ENCODE measurements at regions not wholly inside any gene's neighbourhood (a gene's known extent, or its start where the extent isn't known, plus 50 kb on each side); places are given as distances from the start of the nearest gene placed in this dataset.
A peak's percentile ranks its signal among the peaks of the same experiment; 100 is the strongest.
"Not testable (repeated sequence)": the region's sequence is repeated elsewhere in the genome, so short reads cannot be mapped to it uniquely, and the experiment has no call there.

GRCh38 chr11:49499117-49499516, 290.7 kb upstream of the FOLH1 start:
- no peak for TF ChIP-seq POLR2A (IDR thresholded peaks at IDR 0.05; ENCODE audit: low read depth, low read length)
- TF ChIP-seq POLR2AphosphoS5 (IDR thresholded peaks at IDR 0.05; ENCODE audit: low read depth, low read length) = no peak
- no peak for TF ChIP-seq TAF1 (IDR thresholded peaks at IDR 0.05; ENCODE audit: borderline replicate concordance, low read depth, low read length)
- no peak for DNase-seq (ENCODE audit: insufficient read length)
- FAIRE-seq = no peak

GRCh38 chr11:49505231-49505630, 296.8 kb upstream of the FOLH1 start:
- no peak for TF ChIP-seq POLR2AphosphoS5 (IDR thresholded peaks at IDR 0.05; ENCODE audit: low read depth, low read length)
- TF ChIP-seq POLR2A (IDR thresholded peaks at IDR 0.05; ENCODE audit: low read depth, low read length) = no peak
- TF ChIP-seq TAF1 (IDR thresholded peaks at IDR 0.05; ENCODE audit: borderline replicate concordance, low read depth, low read length) = no peak
- FAIRE-seq (no peak), DNase-seq (ENCODE audit: insufficient read length) (no peak)

GRCh38 chr11:49526240-49526829, 317.9 kb upstream of the FOLH1 start:
- FAIRE-seq = peak; percentile 99
- not testable (repeated sequence) for DNase-seq (ENCODE audit: insufficient read length)

- FAIRE-seq = no peak
- no peak for DNase-seq (ENCODE audit: insufficient read length)
- TF ChIP-seq POLR2AphosphoS5 (IDR thresholded peaks at IDR 0.05; ENCODE audit: low read depth, low read length) = no peak
- no peak for TF ChIP-seq TAF1 (IDR thresholded peaks at IDR 0.05; ENCODE audit: borderline replicate concordance, low read depth, low read length)
- no peak for TF ChIP-seq POLR2A (IDR thresholded peaks at IDR 0.05; ENCODE audit: low read depth, low read length)
Measured at GRCh38 chr11:49533204-49533603, 324.8 kb upstream of the FOLH1 start.

DNA sequence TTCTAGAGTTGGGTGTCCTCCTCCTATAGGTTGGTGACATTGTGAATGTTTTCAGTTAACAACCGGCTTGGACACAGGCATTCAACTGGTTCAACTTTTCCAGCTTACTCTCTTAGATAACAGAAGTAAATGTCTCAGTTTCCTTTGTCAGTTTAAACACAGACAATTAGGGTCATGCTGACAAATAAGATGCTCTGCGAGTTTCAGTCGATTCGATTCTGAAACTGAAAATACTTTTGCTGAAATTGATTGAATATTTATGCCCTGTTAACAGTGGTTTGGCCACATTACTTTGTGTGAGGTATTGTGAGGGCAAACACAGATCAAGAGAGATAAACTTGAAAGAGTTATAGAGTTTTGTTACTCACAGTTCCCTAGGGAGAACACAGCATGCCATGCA, 330.5 kb upstream of the FOLH1 start:
- not testable (repeated sequence) for DNase-seq (ENCODE audit: insufficient read length); FAIRE-seq

DNA sequence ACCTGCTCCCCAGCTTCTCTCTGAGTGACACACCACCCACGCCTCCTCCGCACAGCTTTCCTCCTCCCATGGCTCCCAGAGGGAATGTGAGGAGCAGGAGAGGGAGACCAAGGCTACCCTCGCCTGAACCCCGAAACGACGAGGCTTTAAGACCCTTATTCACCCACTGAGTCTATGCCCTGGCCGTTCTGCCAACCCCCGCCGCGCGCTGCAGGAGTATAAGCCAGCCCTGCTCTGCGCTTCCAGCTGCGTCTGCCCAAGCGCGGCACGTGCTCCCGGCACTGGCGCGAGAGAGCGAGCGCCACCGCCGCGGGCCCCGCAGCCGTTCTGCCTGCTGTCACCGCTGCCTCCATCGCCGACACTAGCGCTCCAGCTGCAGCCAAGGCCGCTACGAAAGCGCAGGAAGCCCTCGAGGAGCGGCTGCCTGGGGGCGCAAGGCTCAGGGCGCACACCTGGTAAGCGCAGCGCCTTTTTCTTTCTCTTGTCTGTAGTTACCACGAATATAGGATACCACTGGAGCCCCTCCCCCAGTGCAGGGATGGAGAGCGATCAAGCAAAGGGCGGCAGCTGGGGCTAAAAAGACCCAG, 350.0 kb upstream of the FOLH1 start:
- FAIRE-seq; DNase-seq (ENCODE audit: insufficient read length): not testable (repeated sequence)

- not testable (repeated sequence) for FAIRE-seq; DNase-seq (ENCODE audit: insufficient read length)
Measured at GRCh38 chr11:49560593-49560992, 352.2 kb upstream of the FOLH1 start.

GRCh38 chr11:49561240-49561880, 353.0 kb upstream of the FOLH1 start:
- DNase-seq (ENCODE audit: insufficient read length); FAIRE-seq: not testable (repeated sequence)

GRCh38 chr11:49562262-49562661, 353.9 kb upstream of the FOLH1 start:
- DNase-seq (ENCODE audit: insufficient read length); FAIRE-seq: not testable (repeated sequence)

- not testable (repeated sequence) for FAIRE-seq; DNase-seq (ENCODE audit: insufficient read length)
Measured at GRCh38 chr11:49579492-49579891, 371.1 kb upstream of the FOLH1 start.

- not testable (repeated sequence) for DNase-seq (ENCODE audit: insufficient read length); FAIRE-seq
Measured at GRCh38 chr11:49585495-49585894, 366.7 kb upstream of the OR4C13 start.

- DNase-seq (ENCODE audit: insufficient read length); FAIRE-seq: not testable (repeated sequence)
Measured at GRCh38 chr11:49608892-49609291, 343.3 kb upstream of the OR4C13 start.

- not testable (repeated sequence) for FAIRE-seq; DNase-seq (ENCODE audit: insufficient read length)
Measured at GRCh38 chr11:49623872-49624271, 328.3 kb upstream of the OR4C13 start.

DNA sequence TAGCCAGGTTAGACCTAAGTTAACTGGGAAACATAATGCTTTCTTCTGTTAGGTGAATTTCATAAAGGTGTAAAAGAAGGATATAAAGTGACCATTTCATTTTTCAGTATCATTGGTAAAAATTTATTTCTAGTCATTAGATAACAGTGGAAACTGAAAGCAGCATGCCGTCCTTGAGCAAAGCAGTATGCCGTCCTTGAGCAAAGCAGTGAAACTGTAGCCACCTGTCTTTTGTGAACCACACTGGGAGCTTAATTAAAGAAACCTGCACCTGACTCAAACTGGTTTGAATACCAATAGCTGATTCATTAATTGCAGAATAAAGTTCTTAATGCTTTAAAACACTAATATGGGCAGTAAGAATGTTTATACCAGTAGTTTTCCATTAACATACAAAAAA, 281.5 kb upstream of the OR4C13 start:
- DNase-seq (ENCODE audit: insufficient read length); FAIRE-seq: not testable (repeated sequence)

DNA sequence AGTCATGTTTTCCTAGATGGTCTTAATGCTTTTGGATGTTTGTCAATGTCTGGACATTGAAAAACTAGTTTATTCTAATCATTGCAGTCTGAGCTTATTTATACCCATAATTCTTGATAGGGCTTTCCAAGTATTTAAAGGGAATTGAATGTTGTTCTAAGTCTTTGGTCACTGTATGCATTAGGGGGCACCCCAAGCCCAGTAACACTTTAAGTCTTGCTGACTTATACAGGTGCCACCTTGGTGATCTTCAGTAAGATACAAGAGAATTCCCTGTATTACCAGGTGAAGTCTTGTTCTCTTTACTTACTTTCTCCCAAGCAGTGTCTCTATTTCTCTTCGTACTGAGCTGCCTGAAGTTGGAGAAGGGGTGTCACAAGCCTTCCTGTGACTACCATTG, 250.1 kb upstream of the OR4C13 start:
- not testable (repeated sequence) for FAIRE-seq; DNase-seq (ENCODE audit: insufficient read length)

DNA sequence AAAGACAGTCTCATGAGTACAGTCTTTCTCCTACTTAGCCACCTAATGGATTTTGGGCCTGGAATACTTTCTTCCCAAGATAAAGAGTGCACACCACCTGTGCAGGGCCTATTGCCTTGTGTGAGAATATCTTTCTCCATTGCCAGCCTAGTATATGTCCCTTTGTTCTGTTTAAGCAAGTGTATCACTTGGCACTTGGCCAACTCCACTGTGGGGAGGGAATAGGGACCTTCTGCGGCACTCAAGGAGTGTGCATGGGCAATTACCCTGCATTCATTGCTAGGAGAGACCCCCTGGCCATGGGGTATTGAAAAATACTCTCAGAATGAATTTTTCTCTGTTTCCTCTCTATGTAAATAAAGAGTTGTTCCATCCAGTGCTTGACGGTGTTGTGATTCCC, 201.7 kb upstream of the OR4C13 start:
- DNase-seq (ENCODE audit: insufficient read length); FAIRE-seq: not testable (repeated sequence)

DNA sequence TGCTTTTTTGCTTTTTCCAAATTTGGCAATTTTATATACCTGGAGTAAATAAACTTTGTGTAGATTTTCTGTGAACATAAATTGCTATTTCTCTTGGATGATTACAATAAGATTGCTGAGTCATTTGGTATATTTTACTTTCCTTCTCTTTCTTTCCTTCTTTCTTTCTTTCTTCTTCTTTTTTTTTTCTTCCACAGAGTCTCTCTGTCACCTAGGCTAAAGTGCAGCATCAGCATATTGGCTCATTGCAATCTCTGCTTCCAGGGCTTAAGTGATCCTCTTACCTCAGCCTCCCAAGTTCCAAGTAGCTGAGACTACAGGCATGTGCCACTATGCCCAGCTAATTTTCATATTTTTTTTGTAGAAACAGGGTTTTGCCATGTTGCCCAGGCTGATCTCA, 201.2 kb upstream of the OR4C13 start:
- DNase-seq (ENCODE audit: insufficient read length); FAIRE-seq: not testable (repeated sequence)

- not testable (repeated sequence) for FAIRE-seq; DNase-seq (ENCODE audit: insufficient read length)
Measured at GRCh38 chr11:49780791-49781190, 171.4 kb upstream of the OR4C13 start.

DNA sequence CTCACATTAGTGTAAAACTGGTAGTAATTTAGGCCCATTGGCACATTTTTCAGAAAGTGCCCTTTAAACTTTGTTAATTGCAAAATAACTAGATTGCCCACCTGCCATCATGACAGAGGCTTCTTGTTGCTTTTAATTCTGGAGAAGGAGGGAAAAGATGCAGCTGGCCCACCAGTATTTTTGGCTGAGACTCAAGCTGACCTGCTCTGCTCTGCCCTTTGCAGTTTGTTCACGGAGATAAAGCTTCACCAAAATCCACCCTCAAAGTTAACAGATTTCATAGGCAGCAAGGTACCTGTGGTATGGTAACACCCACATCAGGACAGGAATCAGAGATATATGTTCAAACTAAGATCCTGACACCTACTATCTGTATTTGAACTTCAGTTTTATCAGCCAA, 170.2 kb upstream of the OR4C13 start:
- not testable (repeated sequence) for FAIRE-seq; DNase-seq (ENCODE audit: insufficient read length)

GRCh38 chr11:49783841-49784240, 168.3 kb upstream of the OR4C13 start:
- FAIRE-seq; DNase-seq (ENCODE audit: insufficient read length): not testable (repeated sequence)
